HG03103 (cell line): ENCODE measurements at regions not wholly inside any gene's neighbourhood (a gene's known extent, or its start where the extent isn't known, plus 50 kb on each side); places are given as distances from the start of the nearest gene placed in this dataset.
"Not testable (repeated sequence)": the region's sequence is repeated elsewhere in the genome, so short reads cannot be mapped to it uniquely, and the experiment has no call there.

ENCODE experiments used
- ATAC-seq: cut with Tn5 transposase; IDR thresholded peaks from one replicate; pipeline ENCODE4 v1.9.1; 2021; ENCODE audit warnings: low read depth; ENCODE audit not compliant: unreplicated experiment

GRCh38 chr15:93973287-93973686 lies 258.1 kb upstream of the MCTP2 start:
- no peak for ATAC-seq

- ATAC-seq = no peak
These were observed 262.6 kb upstream of the MCTP2 start for GRCh38 chr15:93968773-93969172.

DNA sequence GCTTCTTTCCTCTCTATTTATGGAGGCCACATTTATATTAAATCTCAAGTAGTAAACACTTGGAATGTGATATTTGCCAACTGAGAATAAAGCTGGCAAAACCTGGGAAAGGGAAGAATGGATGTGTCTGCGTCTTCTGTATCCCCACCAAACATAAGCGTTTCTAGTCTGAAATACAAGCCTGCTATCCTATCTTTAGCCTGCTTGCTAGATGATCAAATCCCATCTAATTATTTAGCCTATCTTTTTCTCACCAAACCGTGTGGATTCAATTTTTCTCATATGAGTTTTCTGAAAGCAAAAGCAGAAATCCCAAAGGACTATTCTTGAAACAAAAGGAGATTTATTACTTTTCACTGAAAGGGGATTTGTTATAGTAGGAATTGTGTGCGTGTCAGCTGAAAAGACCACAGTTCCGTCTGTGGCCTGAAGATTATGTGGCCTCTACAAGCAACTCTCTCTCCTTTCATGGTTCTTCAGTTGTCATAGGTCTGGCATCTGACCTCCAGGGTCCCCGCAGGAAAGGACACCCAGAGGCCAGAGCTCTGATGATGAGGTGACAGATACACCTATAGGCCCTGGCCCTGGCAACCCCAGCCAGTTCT lies 266.0 kb upstream of the MCTP2 start:
- no peak for ATAC-seq

DNA sequence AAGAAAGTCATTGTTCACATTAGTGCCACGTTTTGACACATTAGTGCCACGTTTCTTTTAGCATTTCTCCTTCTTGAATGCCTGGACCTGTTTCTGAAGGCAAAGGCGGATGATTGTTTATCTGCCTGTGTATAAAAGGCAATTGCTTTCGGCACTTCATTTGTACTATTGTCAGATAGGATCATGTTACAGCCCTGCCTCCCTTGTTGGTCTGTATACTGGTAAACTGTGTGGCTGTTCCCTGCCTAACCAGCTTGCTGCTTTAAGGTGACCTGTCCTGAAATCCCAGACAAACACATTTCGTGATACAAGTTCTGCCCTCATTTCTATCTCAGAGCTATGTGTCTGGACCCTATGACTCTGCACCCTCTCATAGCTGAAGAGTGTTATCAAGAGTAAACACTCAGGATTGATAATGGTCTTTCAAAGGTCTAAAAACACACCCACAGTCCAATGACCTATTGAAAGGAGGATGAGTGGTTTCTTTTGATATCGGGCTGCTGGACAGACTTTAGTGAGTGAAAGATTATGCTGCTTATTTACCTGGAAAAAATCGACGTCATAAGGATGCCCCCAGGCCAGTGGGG lies 276.3 kb upstream of the MCTP2 start:
- ATAC-seq = no peak

DNA sequence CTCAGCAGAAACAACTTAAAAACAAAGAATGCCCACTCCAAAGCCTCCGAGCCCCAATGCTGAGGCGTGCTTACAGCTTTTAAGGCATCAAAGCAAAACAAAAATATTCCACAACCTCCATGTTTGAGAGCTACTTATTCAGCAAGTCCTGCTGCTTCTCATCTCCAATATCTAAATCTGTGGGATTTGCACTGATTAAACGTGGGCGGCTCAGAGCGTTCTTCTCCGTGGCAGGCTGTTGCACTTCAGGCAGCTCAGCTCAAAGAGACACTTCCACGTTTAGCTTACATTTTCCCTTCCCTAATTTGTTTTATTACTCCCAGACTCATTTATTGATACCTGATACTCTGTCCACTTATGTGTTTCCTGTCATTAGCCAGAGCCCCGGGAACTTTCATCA lies 282.6 kb upstream of the MCTP2 start:
- ATAC-seq = no peak

- no peak for ATAC-seq
These were observed 287.8 kb upstream of the MCTP2 start for GRCh38 chr15:93943586-93943985.

- no peak for ATAC-seq
These were observed 289.1 kb upstream of the MCTP2 start for GRCh38 chr15:93942269-93942694.

- ATAC-seq = no peak
These were observed 289.7 kb upstream of the MCTP2 start for GRCh38 chr15:93941697-93942096.

GRCh38 chr15:93940226-93940625 lies 291.1 kb upstream of the MCTP2 start:
- ATAC-seq = no peak

- ATAC-seq = peak; percentile 74
These were observed 299.1 kb upstream of the MCTP2 start for GRCh38 chr15:93932164-93932776.

DNA sequence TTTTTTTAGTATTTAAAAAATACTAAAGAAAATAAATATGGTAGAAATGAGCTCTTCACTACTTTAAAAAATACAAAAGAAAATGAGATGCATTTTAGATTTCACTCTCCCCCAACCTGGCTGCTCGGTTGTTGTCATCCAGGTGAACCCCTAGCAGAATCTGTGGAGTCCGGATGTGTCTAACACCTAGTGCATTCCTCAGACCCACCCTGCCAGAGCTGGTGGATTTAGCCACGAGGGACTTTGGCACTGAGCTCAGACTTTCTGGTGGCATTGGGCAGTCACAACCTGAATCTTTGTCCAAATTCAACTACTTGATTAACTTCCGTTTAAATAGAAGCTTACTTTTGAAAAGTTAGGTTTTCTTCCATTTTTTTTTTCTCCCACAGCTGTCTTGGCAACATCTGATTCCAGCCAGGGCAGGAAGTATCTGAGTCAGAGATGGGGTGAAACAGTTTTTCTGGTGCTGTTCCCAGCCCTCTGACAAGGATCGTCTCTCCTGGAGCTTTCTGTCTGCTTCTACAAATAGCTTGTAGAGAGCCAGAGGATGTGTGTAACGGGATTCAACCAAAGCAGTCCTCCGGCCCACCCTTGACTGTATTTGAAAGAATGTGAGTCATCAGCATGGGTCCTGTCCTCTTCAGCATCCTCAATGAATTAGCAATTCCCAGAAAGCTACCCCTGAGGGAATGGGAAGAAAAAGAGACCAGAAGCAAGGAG lies 301.8 kb upstream of the MCTP2 start:
- ATAC-seq = no peak

DNA sequence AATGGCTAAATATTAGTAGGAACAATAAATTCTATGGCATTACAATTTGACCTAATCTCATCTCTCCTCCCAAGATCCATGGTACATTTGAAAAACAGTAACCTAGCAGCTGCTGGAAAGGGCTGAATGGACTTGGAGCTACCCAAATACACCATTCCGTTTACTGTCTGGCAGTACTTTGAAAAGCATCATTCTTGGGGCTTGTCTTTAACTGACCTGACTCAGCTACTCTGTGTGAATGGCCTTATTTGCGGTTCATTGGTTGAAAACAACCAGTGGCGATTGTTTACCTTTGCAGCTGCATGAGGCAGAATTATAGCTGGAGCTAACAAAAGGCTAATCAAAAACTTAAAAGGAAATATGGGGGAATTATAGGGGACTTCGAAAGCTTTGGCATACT lies 311.2 kb upstream of the MCTP2 start:
- no peak for ATAC-seq

DNA sequence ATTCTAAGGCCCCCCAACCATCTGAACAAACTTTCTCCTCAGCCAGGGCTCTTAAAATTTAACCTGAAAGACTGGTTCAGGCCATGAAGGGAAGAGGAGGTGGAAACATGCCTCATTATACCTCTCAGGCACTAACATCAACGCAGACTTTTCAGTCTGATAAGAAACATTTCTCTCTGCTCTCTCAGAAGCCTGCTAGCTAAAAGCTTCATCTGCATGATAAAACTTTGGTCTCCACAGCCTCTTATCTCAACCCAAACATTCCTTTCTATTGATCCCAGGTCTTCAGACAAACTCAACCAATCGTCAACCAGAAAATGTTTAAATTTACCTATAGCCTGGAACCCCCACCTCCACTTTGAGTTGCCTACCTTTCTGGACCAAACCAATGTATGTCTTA lies 312.6 kb upstream of the MCTP2 start:
- ATAC-seq = not testable (repeated sequence)

- ATAC-seq = no peak
These were observed 314.2 kb upstream of the MCTP2 start for GRCh38 chr15:93917181-93917580.

DNA sequence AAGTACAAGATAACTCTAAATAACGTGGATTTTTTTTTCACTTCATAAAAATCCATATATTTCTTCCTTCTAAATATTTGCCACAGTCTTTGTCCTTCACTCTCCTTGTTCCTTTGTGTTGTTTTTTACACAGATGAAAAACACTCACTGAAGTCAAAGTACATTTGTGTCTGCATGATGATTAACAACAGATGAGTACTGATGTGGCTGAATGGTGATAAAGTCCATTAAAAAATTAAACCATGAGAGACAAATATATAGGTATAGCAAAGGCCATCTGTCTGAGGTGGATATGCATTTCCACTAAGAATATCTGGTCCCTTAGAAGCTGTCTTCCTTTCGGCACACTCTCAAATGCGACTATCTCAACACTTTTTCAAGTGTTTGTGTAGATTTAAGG lies 317.5 kb upstream of the MCTP2 start:
- no peak for ATAC-seq

DNA sequence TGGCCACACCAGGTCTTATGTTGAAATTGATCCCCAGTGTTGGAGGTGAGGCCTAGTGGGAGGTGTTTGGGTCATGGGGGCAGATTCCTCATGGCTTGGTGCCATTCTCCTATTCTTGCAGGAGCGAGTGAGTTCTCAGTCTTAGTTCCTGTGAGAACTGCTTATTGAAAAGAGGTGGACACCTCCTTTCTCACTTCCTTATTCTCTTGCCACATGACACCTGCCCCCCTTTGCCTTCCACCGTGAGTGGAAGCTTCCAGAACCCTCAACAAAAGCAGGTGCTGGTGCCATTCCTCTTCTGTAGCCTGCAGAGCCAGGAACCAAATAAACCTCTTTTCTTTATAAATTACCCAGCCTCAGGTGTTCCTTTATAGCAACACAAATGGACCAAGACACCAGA lies 318.1 kb upstream of the MCTP2 start:
- ATAC-seq = peak; percentile 63

GRCh38 chr15:93900476-93901400 lies 330.6 kb upstream of the MCTP2 start:
- no peak for ATAC-seq

DNA sequence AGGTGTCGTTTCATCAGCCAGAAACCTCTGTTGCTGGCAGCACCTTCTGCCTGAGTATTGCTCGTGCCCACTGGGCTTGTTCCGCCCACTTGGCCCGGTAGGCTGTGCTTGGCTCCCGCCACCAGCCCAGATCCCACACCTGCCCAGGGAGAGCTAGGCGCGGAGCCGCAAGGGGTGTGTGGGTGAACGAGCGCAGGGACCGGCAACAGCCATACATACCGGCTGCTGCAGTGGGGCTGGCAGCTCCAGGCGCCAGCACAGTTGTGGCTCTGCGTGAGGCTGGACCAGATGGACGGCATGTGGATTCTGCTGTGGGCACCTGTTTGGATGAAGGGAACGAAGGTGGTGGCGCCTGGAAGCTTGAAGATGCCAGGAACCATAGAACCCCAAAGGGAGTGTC lies 331.5 kb upstream of the MCTP2 start:
- no peak for ATAC-seq

DNA sequence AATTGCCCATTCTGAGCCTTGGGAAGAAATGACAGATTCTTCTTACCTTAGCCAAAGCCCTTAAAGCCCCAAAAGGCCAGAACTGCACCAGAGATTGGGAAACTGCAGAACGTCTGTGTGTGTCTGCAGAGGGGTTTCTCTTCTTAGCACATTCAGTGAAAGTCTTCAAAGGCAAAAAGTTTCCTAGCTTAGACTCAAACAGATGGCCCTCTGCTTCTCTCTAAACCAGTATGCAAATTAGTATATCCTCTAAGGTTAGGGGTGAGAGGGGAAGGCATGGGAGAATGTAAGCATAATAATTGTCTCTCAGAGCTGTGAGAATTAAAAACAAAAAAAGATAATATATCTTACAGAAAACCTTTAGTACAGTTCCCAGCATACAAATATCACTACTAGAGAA lies 334.0 kb upstream of the MCTP2 start:
- no peak for ATAC-seq

GRCh38 chr15:93895976-93896770 lies 335.2 kb upstream of the MCTP2 start:
- ATAC-seq = no peak
